GM12872 (cell line): ENCODE measurements at regions not wholly inside any gene's neighbourhood (a gene's known extent, or its start where the extent isn't known, plus 50 kb on each side); places are given as distances from the start of the nearest gene placed in this dataset.

ENCODE experiments used
- CTCF ChIP-seq: IDR thresholded peaks from 3 replicates; pipeline ENCODE4 v1.5.1; 2011; ENCODE audit warnings: low read depth, mild to moderate bottlenecking, low read length, moderate library complexity; ENCODE audit not compliant: insufficient read depth

- no peak for TF ChIP-seq CTCF
These were observed 322.3 kb downstream of the GBE1 start for GRCh38 chr3:81439108-81439507.

DNA sequence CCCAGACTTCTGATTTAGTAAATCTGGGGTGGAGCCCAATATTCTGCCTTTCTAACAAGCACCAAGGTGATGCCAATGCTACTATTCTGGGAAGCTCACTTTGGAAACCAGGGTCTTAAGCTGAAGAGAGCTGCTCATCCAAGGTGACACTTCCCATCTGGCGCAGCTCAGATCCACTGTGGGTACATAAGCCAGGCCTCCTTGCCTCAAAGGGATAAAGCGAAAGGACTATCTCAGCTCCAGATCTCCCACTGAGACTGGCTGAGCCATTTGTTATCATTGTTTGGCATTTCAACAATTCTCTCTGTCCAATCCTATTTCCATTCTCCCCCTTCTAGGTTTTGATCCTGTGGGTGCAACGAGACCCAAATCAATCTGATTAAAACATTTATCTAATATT is 323.8 kb downstream of the GBE1 start:
- TF ChIP-seq CTCF = no peak

DNA sequence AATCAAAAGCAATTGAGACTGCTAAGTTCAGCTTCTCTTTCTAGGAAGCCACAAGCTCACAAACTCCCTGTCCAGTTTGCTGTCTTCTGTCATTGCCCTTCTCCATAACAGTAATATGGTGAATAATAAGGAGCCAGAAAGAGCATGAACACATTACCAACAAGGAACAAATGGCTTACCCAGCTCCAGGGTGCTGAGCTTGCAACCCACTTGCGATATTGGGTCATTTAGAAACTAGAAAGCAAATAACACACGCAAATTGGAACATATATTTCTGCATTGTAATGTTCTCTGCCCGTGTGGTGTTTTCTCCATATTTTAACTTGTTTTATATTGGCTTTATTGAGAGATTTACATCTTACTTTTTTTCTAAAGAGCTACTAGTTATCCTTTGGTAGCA is 325.3 kb downstream of the GBE1 start:
- TF ChIP-seq CTCF = no peak

DNA sequence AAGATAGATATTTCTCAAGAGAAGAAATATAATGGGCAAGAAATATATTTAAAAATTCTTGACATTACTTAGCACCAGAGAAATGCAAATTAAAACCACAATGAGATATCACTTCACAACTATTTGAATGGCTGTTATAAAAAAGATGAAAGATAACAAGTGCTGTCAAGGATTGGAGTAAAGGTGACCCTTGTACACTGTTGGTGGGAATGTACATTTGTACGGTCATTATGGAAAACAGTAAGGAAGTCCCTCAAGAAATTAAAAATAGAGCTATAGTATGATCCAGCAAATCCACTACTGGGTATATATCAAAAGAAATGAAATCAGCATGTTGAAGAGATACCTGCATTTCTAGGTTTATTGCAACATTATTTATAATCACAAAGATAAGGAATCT is 326.4 kb downstream of the GBE1 start:
- TF ChIP-seq CTCF = no peak

DNA sequence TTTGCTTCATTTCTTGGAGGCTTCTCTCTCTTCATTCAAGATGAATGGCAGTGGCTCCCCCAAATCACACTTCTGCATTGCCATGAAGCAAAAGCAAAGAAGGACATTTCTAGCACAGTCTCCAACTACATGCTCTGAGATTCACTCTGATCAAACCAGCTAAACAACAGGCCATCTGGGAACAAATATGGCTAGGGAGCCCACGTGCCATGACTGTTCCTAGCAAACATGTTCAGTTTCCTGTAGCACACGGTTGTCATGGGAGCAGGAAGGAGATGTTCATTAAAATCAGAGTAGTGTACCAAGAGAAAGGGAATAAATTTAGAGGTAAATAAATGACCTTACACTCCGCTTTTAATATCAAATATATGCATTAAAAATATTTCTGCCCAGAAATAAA is 327.3 kb downstream of the GBE1 start:
- TF ChIP-seq CTCF = no peak

GRCh38 chr3:81433675-81434074 is 327.8 kb downstream of the GBE1 start:
- no peak for TF ChIP-seq CTCF

GRCh38 chr3:81432456-81432855 is 329.0 kb downstream of the GBE1 start:
- TF ChIP-seq CTCF = no peak
